Muscle of leg (tissue), 3 donors: ENCODE measurements at regions not wholly inside any gene's neighbourhood (a gene's known extent, or its start where the extent isn't known, plus 50 kb on each side); places are given as distances from the start of the nearest gene placed in this dataset.

Experiments used
- DNase-seq: peaks from one replicate; pipeline ENCODE4 v3.0.0; 2013
- H3K27ac ChIP-seq: one replicate; pipeline ENCODE4 v1.5.1; 2013; ENCODE audit warnings: mild to moderate bottlenecking, low read length, control low read depth
- H3K27me3 ChIP-seq: one replicate; pipeline ENCODE4 v1.6.1; 2013; ENCODE audit warnings: low read length; ENCODE audit not compliant: control insufficient read depth, insufficient read depth
- H3K36me3 ChIP-seq: one replicate; pipeline ENCODE4 v1.6.1; 2013; ENCODE audit warnings: low read length; ENCODE audit not compliant: control insufficient read depth, insufficient read depth
- H3K4me1 ChIP-seq: one replicate; pipeline ENCODE4 v1.6.1; 2013; ENCODE audit warnings: low read length; ENCODE audit not compliant: control insufficient read depth, insufficient read depth
- H3K4me3 ChIP-seq: one replicate; pipeline ENCODE4 v1.5.1; 2013; ENCODE audit warnings: low read length, control low read depth
- H3K9me3 ChIP-seq: replicated peaks from 2 replicates; pipeline ENCODE4 v1.6.1; 2013; ENCODE audit warnings: low read depth, low read length; ENCODE audit not compliant: control insufficient read depth
- WGBS: methylation state at CpG from one replicate; pipeline ENCODE4 v1.1.5; 2013; ENCODE audit warnings: missing lambda C conversion rate; ENCODE audit not compliant: insufficient coverage; 5-methylcytosine and 5-hydroxymethylcytosine counted together

GRCh38 chr2:22499082-22499839, 885.7 kb upstream of the KLHL29 start:
- no peaks in the 10 kb centered on the region for H3K9me3 ChIP-seq
- H3K36me3 ChIP-seq = no peaks in the 10 kb centered on the region
- peak; percentile 47 for DNase-seq
- peak overlapping the region; percentile 74 for H3K27ac ChIP-seq
- no CpG with 5 or more reads among the region's 4 CpGs for WGBS
- peaks cover 5% of the 10 kb centered on the region for H3K4me1 ChIP-seq
- H3K27me3 ChIP-seq = no peaks in the 10 kb centered on the region
- no peak overlapping the region for H3K4me3 ChIP-seq

- no peaks in the 10 kb centered on the region for H3K36me3 ChIP-seq
- no peak for DNase-seq
- H3K27ac ChIP-seq = peak overlapping the region; percentile 54
- H3K9me3 ChIP-seq = no peaks in the 10 kb centered on the region
- H3K4me3 ChIP-seq = no peak overlapping the region
- WGBS = 50% methylated on average over 1 of the region's 1 CpG
- peaks cover 5% of the 10 kb centered on the region for H3K4me1 ChIP-seq
- H3K27me3 ChIP-seq = no peaks in the 10 kb centered on the region
Observed at GRCh38 chr2:22500555-22500935, 884.4 kb upstream of the KLHL29 start.

GRCh38 chr2:22501851-22502250, 883.1 kb upstream of the KLHL29 start:
- Histone ChIP-seq H3K27ac (no peak overlapping the region), H3K4me1 (peaks cover 5% of the 10 kb centered on the region), H3K9me3 (no peaks in the 10 kb centered on the region), H3K36me3 (no peaks in the 10 kb centered on the region), H3K27me3 (no peaks in the 10 kb centered on the region), H3K4me3 (no peak overlapping the region)
- WGBS = no CpG with 5 or more reads among the region's 2 CpGs
- no peak for DNase-seq

GRCh38 chr2:22513563-22513962, 871.4 kb upstream of the KLHL29 start:
- 100% methylated on average over 2 of the region's 4 CpGs for WGBS

GRCh38 chr2:22517141-22517540, 867.8 kb upstream of the KLHL29 start:
- H3K9me3 ChIP-seq = no peaks in the 10 kb centered on the region

More at GRCh38 chr2:22513563-22513962, 871.4 kb upstream of the KLHL29 start:
- Histone ChIP-seq H3K9me3 (no peaks in the 10 kb centered on the region), H3K27ac (no peak overlapping the region), H3K36me3 (no peaks in the 10 kb centered on the region), H3K4me1 (no peaks in the 10 kb centered on the region), H3K27me3 (no peaks in the 10 kb centered on the region), H3K4me3 (no peak overlapping the region)
- no peak for DNase-seq

GRCh38 chr2:22518641-22519040, 866.3 kb upstream of the KLHL29 start:
- DNase-seq = peak; percentile 63
- Histone ChIP-seq H3K4me1 (peaks cover 3% of the 10 kb centered on the region), H3K36me3 (no peaks in the 10 kb centered on the region), H3K27me3 (no peaks in the 10 kb centered on the region), H3K9me3 (no peaks in the 10 kb centered on the region), H3K4me3 (no peak overlapping the region), H3K27ac (no peak overlapping the region)

More at GRCh38 chr2:22517141-22517540, 867.8 kb upstream of the KLHL29 start:
- peaks cover 3% of the 10 kb centered on the region for H3K4me1 ChIP-seq
- WGBS = no CpG with 5 or more reads among the region's 1 CpG
- DNase-seq = no peak
- H3K36me3 ChIP-seq = no peaks in the 10 kb centered on the region
- no peaks in the 10 kb centered on the region for H3K27me3 ChIP-seq
- no peak overlapping the region for H3K27ac ChIP-seq
- no peak overlapping the region for H3K4me3 ChIP-seq

- Histone ChIP-seq H3K27me3 (no peaks in the 10 kb centered on the region), H3K4me3 (no peak overlapping the region), H3K9me3 (no peaks in the 10 kb centered on the region), H3K4me1 (peaks cover 3% of the 10 kb centered on the region), H3K36me3 (no peaks in the 10 kb centered on the region), H3K27ac (no peak overlapping the region)
- WGBS = 75% methylated on average over 4 of the region's 8 CpGs
- peak; percentile 87 for DNase-seq
Observed at GRCh38 chr2:22520369-22521288, 864.4 kb upstream of the KLHL29 start.

- Histone ChIP-seq H3K27me3 (no peaks in the 10 kb centered on the region), H3K4me1 (peaks cover 3% of the 10 kb centered on the region), H3K4me3 (no peak overlapping the region), H3K36me3 (no peaks in the 10 kb centered on the region), H3K9me3 (no peaks in the 10 kb centered on the region), H3K27ac (no peak overlapping the region)
- no peak for DNase-seq
Observed at GRCh38 chr2:22521620-22522019, 863.4 kb upstream of the KLHL29 start.

- H3K4me1 ChIP-seq = peaks cover 1% of the 10 kb centered on the region
- H3K36me3 ChIP-seq = no peaks in the 10 kb centered on the region
- DNase-seq = no peak
- no peaks in the 10 kb centered on the region for H3K27me3 ChIP-seq
- H3K27ac ChIP-seq = no peak overlapping the region
- no peak overlapping the region for H3K4me3 ChIP-seq
- H3K9me3 ChIP-seq = peaks cover 6% of the 10 kb centered on the region
Observed at GRCh38 chr2:22525681-22526080, 859.3 kb upstream of the KLHL29 start.

- H3K27me3 ChIP-seq = no peaks in the 10 kb centered on the region
- H3K36me3 ChIP-seq = no peaks in the 10 kb centered on the region
- H3K4me3 ChIP-seq = no peak overlapping the region
- no peak overlapping the region for H3K27ac ChIP-seq
- peaks cover 6% of the 10 kb centered on the region for H3K9me3 ChIP-seq
- no peak for DNase-seq
- 96% methylated on average over 4 of the region's 4 CpGs for WGBS
- no peaks in the 10 kb centered on the region for H3K4me1 ChIP-seq
Observed at GRCh38 chr2:22530131-22530530, 854.8 kb upstream of the KLHL29 start.
